ENCODE measurements at regions not wholly inside any gene's neighbourhood (a gene's known extent, or its start where the extent isn't known, plus 50 kb on each side); places are given as distances from the start of the nearest gene placed in this dataset.

DNA sequence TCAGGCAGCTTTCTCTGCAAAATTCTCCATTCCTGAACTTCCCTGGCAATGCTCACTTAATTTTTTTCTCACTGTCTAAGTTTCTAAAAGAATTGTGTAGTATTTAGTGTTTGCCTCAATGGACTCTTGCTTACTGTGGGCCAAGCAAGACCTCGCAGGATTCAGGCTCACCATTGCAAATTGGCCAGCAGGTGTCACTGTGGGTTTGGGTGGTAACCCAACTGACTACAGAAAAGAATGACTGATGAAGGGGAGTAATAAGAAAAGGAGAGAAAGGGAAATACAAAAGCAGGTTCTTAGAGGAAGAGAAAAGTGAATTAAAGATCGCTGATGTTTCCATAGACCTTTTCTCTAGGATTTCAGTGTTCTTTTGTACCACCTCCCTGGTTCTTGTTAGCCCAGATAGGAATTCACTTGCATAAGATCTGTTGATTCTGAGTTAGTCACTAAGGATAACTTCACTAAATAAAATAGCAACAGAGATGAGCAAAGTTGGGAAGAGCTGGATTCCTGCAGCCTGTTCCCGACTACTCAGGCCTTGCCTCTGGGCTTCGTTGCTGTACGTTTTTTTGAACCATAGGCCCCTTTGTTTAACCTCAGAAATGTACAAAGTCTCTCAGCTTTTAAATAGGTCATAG is 386.5 kb upstream of the DDHD1 start:
- peak; percentile 73 for DNase-seq

DNA sequence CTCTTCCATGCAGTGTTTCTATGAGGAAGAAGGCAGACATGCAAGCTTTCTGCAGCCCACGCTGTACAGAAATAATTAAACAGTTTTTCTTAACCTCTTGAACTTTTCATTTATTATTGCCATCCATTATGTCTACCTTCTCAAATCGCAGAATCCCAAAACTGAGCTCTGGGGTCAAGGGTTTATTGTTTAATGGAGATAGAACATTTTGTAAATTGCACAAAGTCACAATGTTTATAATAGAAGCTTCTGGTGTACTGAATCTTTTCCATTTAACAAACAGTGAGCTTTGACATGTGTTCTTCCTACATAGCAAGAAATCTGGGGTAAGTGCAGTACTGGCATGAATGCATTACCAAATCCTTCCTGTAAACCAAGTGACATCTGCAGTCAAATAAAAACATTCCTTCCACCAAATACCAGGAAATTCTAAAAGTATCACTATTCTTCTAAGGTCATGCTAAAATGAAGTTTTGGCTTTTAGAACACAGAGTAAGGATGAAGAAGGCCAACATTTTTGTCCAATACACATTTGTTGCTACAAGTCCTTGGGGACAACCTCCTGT is 385.3 kb upstream of the DDHD1 start:
- DNase-seq: no peak

- peak; percentile 12 for DNase-seq
Measured at GRCh38 chr14:53537422-53538315, 384.5 kb upstream of the DDHD1 start.

DNA sequence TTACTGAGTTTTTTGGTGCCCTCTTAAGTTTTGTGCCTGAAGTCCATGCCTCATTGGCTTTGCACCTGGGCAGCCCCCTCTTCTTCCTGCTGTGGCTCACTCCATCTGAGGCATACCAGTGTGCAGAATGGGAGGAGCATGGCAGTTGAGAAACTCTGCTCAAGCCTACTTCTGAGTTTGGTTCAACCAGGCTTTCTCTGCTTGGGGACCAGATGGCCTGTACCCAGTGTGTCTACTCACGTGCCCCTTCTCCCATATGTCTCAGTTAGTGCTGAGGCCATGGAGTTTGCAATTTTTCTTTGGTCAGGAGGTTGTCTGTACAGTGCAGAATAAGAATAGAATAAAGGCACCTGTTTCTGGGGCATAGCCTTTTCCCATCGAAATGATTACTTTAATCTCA is 383.3 kb upstream of the DDHD1 start:
- no peak for DNase-seq

- peak; percentile 77 for DNase-seq
Measured at GRCh38 chr14:53534841-53535240, 381.7 kb upstream of the DDHD1 start.

DNA sequence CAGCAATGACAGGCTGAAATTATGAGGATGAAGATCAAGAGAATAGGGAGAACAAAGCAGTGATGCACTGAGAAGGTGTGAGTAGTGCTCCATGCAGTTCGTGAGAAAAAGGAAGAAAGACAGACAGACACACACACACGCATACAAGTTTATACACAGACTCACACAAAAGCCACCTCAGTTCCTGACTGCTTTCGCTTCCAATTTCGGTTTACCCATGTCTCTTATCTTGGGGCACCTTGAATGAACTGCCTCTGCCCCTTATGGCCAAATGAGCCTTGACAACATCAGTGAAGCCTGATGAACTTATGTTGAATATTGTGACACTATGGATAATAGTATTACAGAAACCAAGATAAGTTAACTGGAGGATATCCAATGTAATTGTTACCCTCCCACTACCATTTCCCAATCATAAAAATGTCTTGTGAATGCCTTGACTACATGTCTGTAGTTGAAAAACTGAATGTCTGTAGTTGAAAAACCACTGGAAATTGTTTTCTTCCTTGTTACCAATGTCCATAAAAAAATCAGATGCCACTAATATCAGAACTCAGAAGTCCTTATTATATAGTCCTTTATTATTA is 380.4 kb upstream of the DDHD1 start:
- no peak for DNase-seq

- DNase-seq: no peak
Measured at GRCh38 chr14:53532853-53533252, 379.7 kb upstream of the DDHD1 start.

DNA sequence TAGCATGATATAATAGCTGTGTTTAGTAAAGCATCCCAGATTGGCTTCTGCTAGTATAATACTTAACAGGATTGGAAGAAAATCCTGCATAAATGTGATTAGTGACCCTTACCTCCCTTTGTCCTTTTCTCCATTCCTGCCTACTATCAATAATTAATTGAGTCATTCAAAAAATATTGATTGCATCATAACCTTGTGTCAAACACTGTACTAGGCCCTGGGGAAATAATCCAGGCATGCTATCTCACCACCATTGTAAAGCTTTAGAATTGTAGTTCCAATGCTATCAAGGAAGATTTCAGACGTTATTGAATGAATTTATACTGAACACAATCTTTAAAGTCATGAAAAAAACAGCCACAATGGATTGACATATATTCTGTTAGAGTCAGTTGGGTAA is 378.6 kb upstream of the DDHD1 start:
- DNase-seq: no peak

GRCh38 chr14:53531156-53531555 is 378.0 kb upstream of the DDHD1 start:
- DNase-seq: no peak

- peak; percentile 54 for DNase-seq
Measured at GRCh38 chr14:53529519-53529918, 376.4 kb upstream of the DDHD1 start.

- DNase-seq: peak; percentile 43
Measured at GRCh38 chr14:53528185-53528671, 375.1 kb upstream of the DDHD1 start.

DNA sequence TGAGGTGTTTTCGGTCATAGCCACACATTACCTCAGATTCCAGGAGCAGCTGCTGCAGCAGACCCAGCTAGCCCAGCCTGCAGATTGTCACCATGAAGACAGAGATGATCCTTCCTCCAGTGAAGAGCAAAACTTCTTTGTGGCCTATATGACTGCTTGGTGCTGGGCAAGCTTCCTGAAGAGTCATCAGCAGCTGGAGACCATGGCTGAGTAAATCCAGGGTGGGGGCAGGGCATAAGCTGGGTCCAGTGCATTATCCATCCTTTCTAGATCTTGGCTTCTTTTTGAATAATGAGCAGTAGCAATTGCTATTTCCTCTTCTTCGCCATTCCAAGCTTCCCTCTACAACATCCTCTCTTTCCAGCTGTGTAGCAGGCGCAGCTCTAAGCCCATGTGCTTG is 373.1 kb upstream of the DDHD1 start:
- peak; percentile 48 for DNase-seq

- peak; percentile 8 for DNase-seq
Measured at GRCh38 chr14:53525608-53526007, 372.5 kb upstream of the DDHD1 start.

DNA sequence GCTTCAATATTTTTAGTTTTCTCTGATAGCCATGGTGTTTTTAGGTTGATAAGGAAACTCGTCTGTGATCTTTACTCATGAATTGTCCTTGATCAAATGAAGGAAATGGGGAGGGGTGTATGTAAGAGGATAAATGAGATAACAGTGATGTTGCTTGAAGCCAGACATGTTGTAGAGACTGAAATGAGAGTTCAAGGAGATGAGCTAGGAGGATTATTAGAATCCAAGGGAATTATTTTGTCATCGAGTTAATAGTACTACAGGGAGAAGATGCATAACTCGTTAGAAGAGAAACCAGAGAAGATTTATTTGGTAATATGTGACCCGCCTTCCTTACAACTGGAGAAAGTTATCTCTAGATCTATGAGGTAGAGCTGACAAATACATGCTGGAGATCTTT is 371.3 kb upstream of the DDHD1 start:
- DNase-seq: no peak

GRCh38 chr14:53523226-53523625 is 370.1 kb upstream of the DDHD1 start:
- no peak for DNase-seq

- DNase-seq: no peak
Measured at GRCh38 chr14:53520078-53520928, 367.2 kb upstream of the DDHD1 start.

- DNase-seq: peak; percentile 59
Measured at GRCh38 chr14:53519137-53519536, 366.0 kb upstream of the DDHD1 start.

DNA sequence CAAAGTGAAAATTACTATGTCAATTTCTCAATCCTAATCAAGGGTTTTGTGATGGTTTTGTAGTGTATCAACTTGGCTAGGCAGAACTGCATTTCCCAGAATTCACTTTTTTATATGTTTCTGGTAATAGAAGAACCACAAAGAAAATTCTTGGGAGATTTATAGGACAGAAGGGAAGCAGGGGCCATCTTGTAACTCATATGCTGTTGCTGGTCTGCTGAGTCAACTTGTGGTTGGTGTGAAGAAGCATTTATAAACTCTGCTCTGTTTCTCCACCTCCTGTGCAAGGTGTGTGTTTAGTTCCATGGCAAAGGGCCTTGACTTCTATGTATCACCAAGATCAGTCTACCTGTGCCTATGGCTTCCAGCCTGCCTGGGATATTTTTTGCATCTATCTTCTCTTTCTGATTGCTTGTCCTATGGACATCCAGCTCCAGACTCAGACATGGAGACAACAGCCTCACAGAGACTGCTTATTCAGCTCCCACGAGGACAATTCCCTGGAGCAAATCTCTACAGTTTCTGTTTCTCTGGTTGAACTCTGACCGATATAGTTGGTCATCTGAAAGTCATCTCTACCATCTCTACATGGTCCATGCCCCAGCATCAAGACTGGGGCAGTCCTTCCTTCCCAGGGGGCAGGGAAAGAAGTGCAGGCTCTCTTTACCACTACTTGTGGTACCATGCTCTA is 364.3 kb upstream of the DDHD1 start:
- DNase-seq: peak; percentile 83

DNA sequence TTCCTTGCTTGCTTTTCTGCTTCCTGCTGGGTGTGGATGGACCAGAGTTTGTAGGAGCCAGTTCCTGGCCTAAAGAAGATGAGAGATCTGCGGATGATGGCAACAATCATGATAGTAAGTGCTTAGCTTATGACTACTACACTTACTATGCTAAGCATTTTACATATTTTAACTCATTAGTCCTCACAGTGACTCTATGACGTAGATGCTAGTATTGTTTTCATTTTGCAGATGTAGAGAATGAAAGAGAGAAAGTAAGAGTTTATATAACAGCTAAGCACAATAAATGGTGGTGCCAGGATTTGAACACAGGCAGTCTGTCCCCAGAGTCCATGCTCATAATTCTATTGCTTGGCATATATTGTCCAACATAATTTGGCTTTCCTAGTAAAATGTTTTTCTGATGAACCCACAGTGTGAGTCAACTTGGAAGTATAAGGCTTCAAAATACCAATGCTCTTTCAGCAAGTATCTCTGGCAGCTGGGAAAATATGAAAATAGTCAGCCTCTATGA is 363.2 kb upstream of the DDHD1 start:
- DNase-seq: peak; percentile 87

DNA sequence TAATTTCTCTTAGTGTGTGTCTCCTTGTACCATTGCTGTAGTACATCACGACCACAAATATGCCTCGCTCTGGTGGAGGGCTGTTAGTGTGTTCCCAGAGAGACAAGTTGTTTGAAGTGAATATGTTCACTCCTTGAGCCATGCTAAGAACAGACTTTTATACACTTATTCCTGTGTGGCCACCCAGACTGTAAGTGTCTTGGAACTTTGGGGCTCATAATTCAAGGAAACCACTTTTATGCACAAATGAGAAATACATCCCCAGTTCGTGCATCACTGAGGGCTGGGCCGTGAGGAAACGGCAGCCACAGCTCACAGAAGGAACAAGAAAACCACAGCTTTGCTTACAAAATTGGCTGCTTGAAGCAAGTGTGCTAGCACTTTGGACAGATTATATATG is 362.2 kb upstream of the DDHD1 start:
- peak; percentile 76 for DNase-seq

GRCh38 chr14:53514197-53514596 is 361.1 kb upstream of the DDHD1 start:
- no peak for DNase-seq

Data from fibroblast of skin of abdomen (primary cell).